ENCODE measurements at regions not wholly inside any gene's neighbourhood (a gene's known extent, or its start where the extent isn't known, plus 50 kb on each side); places are given as distances from the start of the nearest gene placed in this dataset.

DNA sequence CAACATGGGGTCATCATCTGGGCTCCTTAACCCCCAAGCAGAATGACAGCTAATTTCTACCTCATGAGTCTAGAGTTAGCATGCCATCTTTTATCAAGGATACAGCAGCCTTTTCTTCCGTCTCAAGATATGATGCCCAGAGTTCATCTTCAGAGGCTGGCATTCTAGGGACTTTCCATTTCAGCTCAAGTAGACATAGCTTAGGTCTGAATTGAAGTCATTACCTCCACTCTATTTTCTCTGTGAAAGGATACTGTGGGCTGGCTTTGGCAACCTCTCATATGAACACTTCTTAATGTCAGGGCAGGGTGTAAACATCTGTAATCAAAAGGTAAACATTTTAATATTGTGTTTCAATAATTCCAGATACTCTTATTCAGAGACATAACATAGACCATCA, 535.7 kb downstream of the MAT2B start:
- TF ChIP-seq, protein P1, sequence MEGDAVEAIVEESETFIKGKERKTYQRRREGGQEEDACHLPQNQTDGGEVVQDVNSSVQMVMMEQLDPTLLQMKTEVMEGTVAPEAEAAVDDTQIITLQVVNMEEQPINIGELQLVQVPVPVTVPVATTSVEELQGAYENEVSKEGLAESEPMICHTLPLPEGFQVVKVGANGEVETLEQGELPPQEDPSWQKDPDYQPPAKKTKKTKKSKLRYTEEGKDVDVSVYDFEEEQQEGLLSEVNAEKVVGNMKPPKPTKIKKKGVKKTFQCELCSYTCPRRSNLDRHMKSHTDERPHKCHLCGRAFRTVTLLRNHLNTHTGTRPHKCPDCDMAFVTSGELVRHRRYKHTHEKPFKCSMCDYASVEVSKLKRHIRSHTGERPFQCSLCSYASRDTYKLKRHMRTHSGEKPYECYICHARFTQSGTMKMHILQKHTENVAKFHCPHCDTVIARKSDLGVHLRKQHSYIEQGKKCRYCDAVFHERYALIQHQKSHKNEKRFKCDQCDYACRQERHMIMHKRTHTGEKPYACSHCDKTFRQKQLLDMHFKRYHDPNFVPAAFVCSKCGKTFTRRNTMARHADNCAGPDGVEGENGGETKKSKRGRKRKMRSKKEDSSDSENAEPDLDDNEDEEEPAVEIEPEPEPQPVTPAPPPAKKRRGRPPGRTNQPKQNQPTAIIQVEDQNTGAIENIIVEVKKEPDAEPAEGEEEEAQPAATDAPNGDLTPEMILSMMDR (conservative IDR thresholded peaks at IDR 0.05; ENCODE audit: low read depth, low read length): no peak
- DNase-seq (ENCODE audit: low read depth): no peak
- H3K4me3 ChIP-seq (ENCODE audit: low read length): no peak overlapping the region

DNA sequence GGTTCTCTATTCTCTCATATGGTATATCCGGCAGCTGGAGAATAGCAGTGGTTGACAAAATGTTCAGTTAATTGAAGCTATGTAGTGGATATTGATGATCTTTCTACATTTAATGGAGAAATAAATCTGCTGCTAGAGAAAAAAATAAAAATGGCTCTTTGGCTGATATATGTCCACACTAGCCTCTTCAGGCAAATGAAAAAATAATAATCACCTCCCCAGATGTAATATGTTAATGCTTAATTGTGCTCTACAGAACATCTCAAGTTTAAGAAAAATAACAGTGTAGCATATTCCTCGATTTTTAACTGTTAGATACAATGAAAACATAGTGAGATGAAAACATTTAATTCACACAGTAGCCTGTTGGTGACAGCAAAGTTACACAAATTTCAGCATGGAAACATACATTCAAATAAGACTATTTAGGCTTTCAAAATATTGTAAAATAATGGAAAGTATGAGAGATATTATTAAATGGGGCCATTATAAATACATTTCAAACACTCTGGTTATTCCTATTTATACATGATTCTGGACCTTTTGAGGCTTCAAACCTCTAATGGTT, 543.0 kb downstream of the MAT2B start:
- no peak for DNase-seq (ENCODE audit: low read depth)
- TF ChIP-seq, protein P1 (conservative IDR thresholded peaks at IDR 0.05; ENCODE audit: low read depth, low read length): peak; percentile 40
- H3K4me3 ChIP-seq (ENCODE audit: low read length): no peak overlapping the region

DNA sequence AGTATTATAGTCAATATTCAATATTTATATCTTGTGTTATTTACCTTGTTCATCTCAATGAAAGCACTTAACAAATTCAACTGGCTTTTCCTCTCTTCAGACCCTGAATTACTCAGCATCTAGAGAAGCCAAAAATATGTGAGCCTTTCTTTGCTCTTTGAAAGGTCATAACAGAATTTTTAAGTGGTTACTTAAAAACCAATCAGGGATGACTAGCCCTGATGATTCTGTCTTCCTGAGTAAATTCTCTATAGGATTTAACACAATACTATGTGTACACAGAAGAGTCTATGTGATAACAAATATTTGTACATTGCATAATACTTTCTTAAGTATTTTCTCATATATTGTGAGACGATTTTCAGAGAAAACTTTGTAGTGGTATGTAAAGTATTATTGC, 546.3 kb downstream of the MAT2B start:
- H3K4me3 ChIP-seq (ENCODE audit: low read length): no peak overlapping the region
- no peak for DNase-seq (ENCODE audit: low read depth)
- TF ChIP-seq, protein P1 (conservative IDR thresholded peaks at IDR 0.05; ENCODE audit: low read depth, low read length): no peak

DNA sequence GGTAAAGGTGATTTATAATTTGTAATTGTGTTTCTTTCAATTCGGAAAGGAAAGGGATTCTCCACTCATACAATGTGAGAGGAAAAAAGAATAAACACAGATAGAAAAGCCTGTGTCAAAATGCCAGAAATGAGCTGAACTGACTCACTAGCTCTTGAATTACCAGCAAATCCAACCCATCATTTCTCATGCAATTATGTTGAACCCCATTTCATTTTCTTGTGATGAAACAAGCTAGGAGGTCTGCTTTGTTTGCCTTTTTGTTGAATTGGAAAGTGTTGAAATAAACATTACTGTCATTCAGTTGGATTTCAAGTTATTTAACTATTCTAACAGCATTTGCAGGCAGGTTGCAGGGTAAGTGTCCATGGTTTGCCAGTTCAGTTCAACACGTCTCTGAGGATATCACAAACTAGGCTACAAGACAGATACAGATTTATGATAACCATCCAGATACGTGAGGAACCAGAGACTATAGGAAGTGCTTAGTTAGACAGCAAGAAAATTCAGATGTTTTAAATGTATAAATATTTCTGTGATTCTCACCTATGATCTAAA, 547.2 kb downstream of the MAT2B start:
- no peak overlapping the region for H3K4me3 ChIP-seq (ENCODE audit: low read length)
- no peak for DNase-seq (ENCODE audit: low read depth)
- TF ChIP-seq, protein P1 (conservative IDR thresholded peaks at IDR 0.05; ENCODE audit: low read depth, low read length): no peak

DNA sequence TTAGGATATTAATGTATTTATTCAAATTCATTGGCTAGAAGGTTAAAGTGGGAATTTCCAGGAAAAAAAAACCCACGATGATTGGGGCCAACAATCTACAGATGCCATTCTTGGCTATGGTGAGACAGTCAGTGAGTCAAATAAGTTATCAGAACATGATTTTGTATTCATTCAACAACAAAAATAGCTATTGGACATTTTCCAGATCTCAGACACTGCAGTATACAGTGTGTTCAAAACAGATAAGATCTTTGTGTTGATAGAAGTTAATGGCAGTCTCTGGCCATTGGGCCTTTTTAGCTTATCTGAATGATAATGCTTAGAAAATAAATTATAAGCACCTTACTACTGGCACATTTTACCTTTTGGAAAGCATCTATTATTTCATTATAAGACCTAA, 547.7 kb downstream of the MAT2B start:
- H3K4me3 ChIP-seq (ENCODE audit: low read length): no peak overlapping the region
- DNase-seq (ENCODE audit: low read depth): no peak
- TF ChIP-seq, protein P1 (conservative IDR thresholded peaks at IDR 0.05; ENCODE audit: low read depth, low read length): no peak

DNA sequence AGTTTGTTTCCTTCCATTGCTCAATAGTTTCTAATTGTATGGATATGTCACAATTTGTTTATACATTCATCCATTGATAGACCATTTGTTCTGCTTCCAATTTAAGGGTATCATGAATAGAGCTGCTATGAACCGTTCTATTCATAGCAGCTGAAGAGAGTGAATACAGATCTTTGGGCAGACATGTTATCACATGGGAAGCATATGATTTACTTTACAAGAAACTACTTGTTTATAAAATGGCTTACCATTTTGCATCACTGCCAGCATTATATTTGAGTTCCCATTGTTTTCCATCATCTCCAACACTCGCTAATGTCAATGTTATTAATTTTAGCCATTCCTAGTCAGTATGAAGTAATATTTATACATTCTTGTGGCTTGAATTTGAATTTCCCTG, 549.0 kb downstream of the MAT2B start:
- no peak overlapping the region for H3K4me3 ChIP-seq (ENCODE audit: low read length)
- TF ChIP-seq, protein P1 (conservative IDR thresholded peaks at IDR 0.05; ENCODE audit: low read depth, low read length): no peak
- DNase-seq (ENCODE audit: low read depth): no peak

DNA sequence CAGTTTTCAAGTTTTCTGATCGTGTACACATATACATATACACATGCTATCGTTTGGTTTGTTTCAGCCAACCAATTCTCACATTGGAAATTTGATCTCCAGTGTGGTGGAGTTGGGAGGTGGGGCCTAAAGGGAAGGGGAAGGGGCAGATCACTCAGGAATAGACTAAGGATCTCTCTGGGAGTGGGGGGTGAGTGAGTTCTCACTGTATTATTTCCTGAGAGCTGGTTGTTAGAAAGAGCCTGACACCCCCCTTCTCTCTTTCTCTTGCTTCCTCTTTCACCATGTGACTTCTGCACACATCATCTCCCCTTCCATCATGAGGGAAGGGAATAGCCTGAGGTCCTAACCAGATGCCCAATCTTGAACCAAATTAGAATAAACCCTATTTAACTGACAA, 551.7 kb downstream of the MAT2B start:
- no peak for DNase-seq (ENCODE audit: low read depth)
- TF ChIP-seq, protein P1 (conservative IDR thresholded peaks at IDR 0.05; ENCODE audit: low read depth, low read length): no peak
- H3K4me3 ChIP-seq (ENCODE audit: low read length): no peak overlapping the region
